HCT116 (cell line): ENCODE measurements at regions not wholly inside any gene's neighbourhood (a gene's known extent, or its start where the extent isn't known, plus 50 kb on each side); places are given as distances from the start of the nearest gene placed in this dataset.

Experiments used
- CTCF ChIP-seq, 3 experiments: fragments of 200-600 bp in 1 of 3; sonication (generic) in 1 of 3; IDR thresholded peaks in 2 of 3; conservative IDR thresholded peaks in 1 of 3; 2 replicates each; pipeline ENCODE4 v1.5.1; 2012 to 2017; ENCODE audit warnings: low read depth in 2 of 3, low read length in 2 of 3, antibody characterized with exemption in 1 of 3, borderline replicate concordance in 1 of 3, control low read depth in 1 of 3, mild to moderate bottlenecking in 1 of 3, mixed read lengths in 1 of 3, mixed run types in 1 of 3, moderate library complexity in 1 of 3; ENCODE audit not compliant: insufficient read depth in 1 of 3
- EZH2 ChIP-seq: fragments of 200-600 bp; sonication (generic); IDR thresholded peaks from 2 replicates; pipeline ENCODE4 v1.6.1; 2017; ENCODE audit warnings: antibody characterized with exemption, mixed run types
- JUND ChIP-seq: IDR thresholded peaks from 2 replicates; pipeline ENCODE4 v1.6.1; 2012
- POLR2A ChIP-seq: IDR thresholded peaks from 2 replicates; pipeline ENCODE4 v1.7.0; 2011; ENCODE audit warnings: borderline replicate concordance; ENCODE audit not compliant: insufficient read depth, insufficient read length; ENCODE audit errors: extremely low read depth
- SIN3A ChIP-seq: IDR thresholded peaks from 2 replicates; pipeline ENCODE4 v1.6.1; 2012; ENCODE audit warnings: low read depth
- ZNF274 ChIP-seq: fragments of 200-500 bp; sonication (Bioruptor generic); IDR thresholded peaks from 2 replicates; pipeline ENCODE4 v1.6.1; 2014; ENCODE audit warnings: mild to moderate bottlenecking, low read depth, low read length, inconsistent platforms

GRCh38 chr6:125679651-125680050 is 69.8 kb upstream of the HEY2 start:
- no peak for TF ChIP-seq POLR2A
- no peak for TF ChIP-seq CTCF (IDR thresholded peaks at IDR 0.05 in 2 of 3, conservative IDR thresholded peaks at IDR 0.05 in 1 of 3; ENCODE audit: borderline replicate concordance in 1 of 3, insufficient read depth in 1 of 3, low read depth in 2 of 3, low read length in 2 of 3)
- no peak for TF ChIP-seq ZNF274
- no peak for TF ChIP-seq JUND
- no peak for TF ChIP-seq EZH2
- no peak for TF ChIP-seq SIN3A
